ENCODE measurements at regions not wholly inside any gene's neighbourhood (a gene's known extent, or its start where the extent isn't known, plus 50 kb on each side); places are given as distances from the start of the nearest gene placed in this dataset.

GRCh38 chr3:164927728-164928127 lies 150.6 kb downstream of the SI start:
- peak; percentile 22 for ATAC-seq
- no peaks in the 10 kb centered on the region for H3K27me3 ChIP-seq
- no peaks in the 10 kb centered on the region for H3K4me1 ChIP-seq
- H3K27ac ChIP-seq: no peak overlapping the region
- no CpG with 5 or more reads among the region's 5 CpGs for WGBS, 2 donors (ENCODE audit: low coverage in 1 of 2)
- no peak overlapping the region for H3K4me3 ChIP-seq
- peaks cover 0 to 4% (median 0%) of the 10 kb centered on the region in 3 donors for H3K9me3 ChIP-seq
- no peak for TF ChIP-seq POLR2A (IDR thresholded peaks at IDR 0.05)
- TF ChIP-seq CTCF (IDR thresholded peaks at IDR 0.05): no peak
- no peak for TF ChIP-seq EP300 (IDR thresholded peaks at IDR 0.05)
- TF ChIP-seq POLR2AphosphoS5 (IDR thresholded peaks at IDR 0.05): no peak
- H3K36me3 ChIP-seq: no peaks in the 10 kb centered on the region

- H3K27ac ChIP-seq: no peak overlapping the region
- no peaks in the 10 kb centered on the region for H3K4me1 ChIP-seq
- ATAC-seq: no peak
- H3K36me3 ChIP-seq: no peaks in the 10 kb centered on the region
- TF ChIP-seq POLR2AphosphoS5 (IDR thresholded peaks at IDR 0.05) (no peak), CTCF (IDR thresholded peaks at IDR 0.05) (no peak), EP300 (IDR thresholded peaks at IDR 0.05) (no peak), POLR2A (IDR thresholded peaks at IDR 0.05) (no peak)
- H3K9me3 ChIP-seq: peaks cover 0 to 9% (median 0%) of the 10 kb centered on the region in 3 donors
- H3K27me3 ChIP-seq: no peaks in the 10 kb centered on the region
- H3K4me3 ChIP-seq: no peak overlapping the region
- 70 to 81% methylated on average over 2 of the region's 2 CpGs for WGBS, 2 donors (ENCODE audit: low coverage in 1 of 2)
Observed at GRCh38 chr3:164918905-164919304, 159.4 kb downstream of the SI start.

GRCh38 chr3:164912916-164913315 lies 165.4 kb downstream of the SI start:
- Histone ChIP-seq H3K4me1 (no peaks in the 10 kb centered on the region), H3K27ac (no peak overlapping the region), H3K36me3 (no peaks in the 10 kb centered on the region), H3K27me3 (no peaks in the 10 kb centered on the region), H3K9me3 (no peaks in the 10 kb centered on the region), H3K4me3 (no peak overlapping the region)
- no peak for TF ChIP-seq CTCF (IDR thresholded peaks at IDR 0.05)
- no peak for TF ChIP-seq POLR2A (IDR thresholded peaks at IDR 0.05)
- TF ChIP-seq POLR2AphosphoS5 (IDR thresholded peaks at IDR 0.05): no peak
- TF ChIP-seq EP300 (IDR thresholded peaks at IDR 0.05): no peak
- WGBS, 2 donors (ENCODE audit: low coverage in 1 of 2): 100% methylated on average over 1 of the region's 2 CpGs; no CpG with 5 or more reads in 1 of the 2 donors
- ATAC-seq: no peak

- 36 to 50% methylated on average over 3 to 5 of the region's 5 CpGs for WGBS, 2 donors (ENCODE audit: low coverage in 1 of 2)
- Histone ChIP-seq H3K36me3 (no peaks in the 10 kb centered on the region), H3K4me3 (no peak overlapping the region), H3K27ac (no peak overlapping the region), H3K9me3 (no peaks in the 10 kb centered on the region), H3K27me3 (no peaks in the 10 kb centered on the region), H3K4me1 (no peaks in the 10 kb centered on the region)
- TF ChIP-seq POLR2A (IDR thresholded peaks at IDR 0.05) (no peak), POLR2AphosphoS5 (IDR thresholded peaks at IDR 0.05) (no peak), EP300 (IDR thresholded peaks at IDR 0.05) (no peak), CTCF (IDR thresholded peaks at IDR 0.05) (no peak)
- ATAC-seq: no peak
Observed at GRCh38 chr3:164903820-164904451, 174.4 kb downstream of the SI start.

- no peaks in the 10 kb centered on the region for H3K36me3 ChIP-seq
- no peak overlapping the region for H3K4me3 ChIP-seq
- no peak for ATAC-seq
- H3K9me3 ChIP-seq: no peaks in the 10 kb centered on the region
- no peak overlapping the region for H3K27ac ChIP-seq
- H3K27me3 ChIP-seq: no peaks in the 10 kb centered on the region
- WGBS, 2 donors (ENCODE audit: low coverage in 1 of 2): 64 to 69% methylated on average over 1 of the region's 1 CpG
- TF ChIP-seq CTCF (IDR thresholded peaks at IDR 0.05) (no peak), POLR2AphosphoS5 (IDR thresholded peaks at IDR 0.05) (no peak), POLR2A (IDR thresholded peaks at IDR 0.05) (no peak), EP300 (IDR thresholded peaks at IDR 0.05) (no peak)
- no peaks in the 10 kb centered on the region for H3K4me1 ChIP-seq
Observed at GRCh38 chr3:164897342-164897741, 181.0 kb downstream of the SI start.

Data from gastroesophageal sphincter (tissue), 4 donors.